ENCODE measurements at regions not wholly inside any gene's neighbourhood (a gene's known extent, or its start where the extent isn't known, plus 50 kb on each side); places are given as distances from the start of the nearest gene placed in this dataset.

DNA sequence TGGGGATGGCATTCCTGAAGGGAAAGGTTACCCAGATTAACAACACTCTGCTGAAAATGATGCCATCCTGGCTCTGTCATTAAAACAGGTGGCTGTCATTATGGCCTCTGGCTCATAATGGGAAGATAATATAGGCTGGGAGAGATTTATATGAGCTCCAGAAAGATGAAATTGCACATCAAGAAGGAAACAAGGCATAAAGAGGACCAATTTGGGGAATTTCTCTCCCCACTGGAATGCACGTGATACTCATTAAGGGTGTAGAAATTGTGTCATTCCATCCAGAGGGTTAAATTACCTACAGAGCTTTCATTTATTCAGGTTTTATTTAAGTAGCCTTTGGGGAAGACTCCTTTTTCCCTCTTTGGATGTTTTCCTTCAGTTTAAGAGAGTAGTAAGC, 71.6 kb upstream of the CELF2 start:
- Histone ChIP-seq H3K79me2 (ENCODE audit: low read depth) (no peaks in the 10 kb centered on the region), H3F3A (ENCODE audit: insufficient read depth, low read depth) (no peaks in the 10 kb centered on the region), H3K4me2 (no peak overlapping the region), H3K9me2 (ENCODE audit: insufficient read depth) (no peaks in the 10 kb centered on the region), H3K36me3 (ENCODE audit: low read depth) (no peaks in the 10 kb centered on the region), H3K27ac (no peak overlapping the region), H3K4me1 (replicated peaks; ENCODE audit: insufficient read depth) (no peaks in the 10 kb centered on the region), H4K20me1 (ENCODE audit: insufficient read depth) (no peaks in the 10 kb centered on the region), H3K9me3 (ENCODE audit: insufficient read depth, low read depth) (no peaks in the 10 kb centered on the region), H2AFZ (no peak overlapping the region), H3K27me3 (ENCODE audit: insufficient read depth, low read depth) (no peaks in the 10 kb centered on the region), H3K4me3 (no peak overlapping the region)
- no peak for DNase-seq
- CTCF ChIA-PET = no interaction called here
- BruUV-seq (replicated peaks) = no TSS peak
- intact Hi-C loops (cut with micrococcal nuclease; ENCODE audit: unreplicated experiment) = no loop called here
- TF ChIP-seq, protein P1, sequence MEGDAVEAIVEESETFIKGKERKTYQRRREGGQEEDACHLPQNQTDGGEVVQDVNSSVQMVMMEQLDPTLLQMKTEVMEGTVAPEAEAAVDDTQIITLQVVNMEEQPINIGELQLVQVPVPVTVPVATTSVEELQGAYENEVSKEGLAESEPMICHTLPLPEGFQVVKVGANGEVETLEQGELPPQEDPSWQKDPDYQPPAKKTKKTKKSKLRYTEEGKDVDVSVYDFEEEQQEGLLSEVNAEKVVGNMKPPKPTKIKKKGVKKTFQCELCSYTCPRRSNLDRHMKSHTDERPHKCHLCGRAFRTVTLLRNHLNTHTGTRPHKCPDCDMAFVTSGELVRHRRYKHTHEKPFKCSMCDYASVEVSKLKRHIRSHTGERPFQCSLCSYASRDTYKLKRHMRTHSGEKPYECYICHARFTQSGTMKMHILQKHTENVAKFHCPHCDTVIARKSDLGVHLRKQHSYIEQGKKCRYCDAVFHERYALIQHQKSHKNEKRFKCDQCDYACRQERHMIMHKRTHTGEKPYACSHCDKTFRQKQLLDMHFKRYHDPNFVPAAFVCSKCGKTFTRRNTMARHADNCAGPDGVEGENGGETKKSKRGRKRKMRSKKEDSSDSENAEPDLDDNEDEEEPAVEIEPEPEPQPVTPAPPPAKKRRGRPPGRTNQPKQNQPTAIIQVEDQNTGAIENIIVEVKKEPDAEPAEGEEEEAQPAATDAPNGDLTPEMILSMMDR (conservative IDR thresholded peaks at IDR 0.05) = no peak
- no peak for TF ChIP-seq EZH2 (IDR thresholded peaks at IDR 0.05; ENCODE audit: low read depth)
- POLR2A ChIA-PET (ENCODE audit: unreplicated experiment) = no interaction called here

DNA sequence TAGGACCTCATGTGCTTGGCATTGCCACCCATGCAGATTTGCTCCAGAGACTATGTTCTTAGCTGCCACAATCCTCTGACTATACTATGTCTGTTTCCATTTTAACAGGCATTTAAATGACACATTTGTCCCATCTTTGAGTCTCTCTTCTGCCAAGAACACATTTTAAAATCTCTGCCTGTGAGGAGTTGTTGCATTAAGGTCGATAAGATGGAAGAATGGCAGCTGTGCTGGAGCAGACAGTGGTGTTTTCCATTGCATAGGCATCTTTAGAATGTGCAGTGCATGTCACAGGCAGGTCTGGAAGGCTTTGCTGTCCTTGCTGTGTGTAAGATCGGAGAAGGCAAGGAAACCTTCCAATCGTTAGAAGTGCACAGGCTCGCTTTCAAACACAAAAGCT, 70.9 kb upstream of the CELF2 start:
- DNase-seq = no peak
- no peak for TF ChIP-seq EZH2 (IDR thresholded peaks at IDR 0.05; ENCODE audit: low read depth)
- TF ChIP-seq, protein P1 (conservative IDR thresholded peaks at IDR 0.05) = no peak
- Histone ChIP-seq H4K20me1 (ENCODE audit: insufficient read depth) (no peaks in the 10 kb centered on the region), H3K36me3 (ENCODE audit: low read depth) (no peaks in the 10 kb centered on the region), H3K4me1 (replicated peaks; ENCODE audit: insufficient read depth) (no peaks in the 10 kb centered on the region), H3K9me3 (ENCODE audit: insufficient read depth, low read depth) (no peaks in the 10 kb centered on the region), H2AFZ (no peak overlapping the region), H3K27me3 (ENCODE audit: insufficient read depth, low read depth) (no peaks in the 10 kb centered on the region), H3K9me2 (ENCODE audit: insufficient read depth) (no peaks in the 10 kb centered on the region), H3K4me3 (no peak overlapping the region), H3K27ac (no peak overlapping the region), H3K79me2 (ENCODE audit: low read depth) (no peaks in the 10 kb centered on the region), H3K4me2 (no peak overlapping the region), H3F3A (ENCODE audit: insufficient read depth, low read depth) (no peaks in the 10 kb centered on the region)
- intact Hi-C loops (cut with micrococcal nuclease; ENCODE audit: unreplicated experiment) = no loop called here
- ChIA-PET CTCF (no interaction called here), POLR2A (ENCODE audit: unreplicated experiment) (no interaction called here)
- BruUV-seq (replicated peaks) = no TSS peak

DNA sequence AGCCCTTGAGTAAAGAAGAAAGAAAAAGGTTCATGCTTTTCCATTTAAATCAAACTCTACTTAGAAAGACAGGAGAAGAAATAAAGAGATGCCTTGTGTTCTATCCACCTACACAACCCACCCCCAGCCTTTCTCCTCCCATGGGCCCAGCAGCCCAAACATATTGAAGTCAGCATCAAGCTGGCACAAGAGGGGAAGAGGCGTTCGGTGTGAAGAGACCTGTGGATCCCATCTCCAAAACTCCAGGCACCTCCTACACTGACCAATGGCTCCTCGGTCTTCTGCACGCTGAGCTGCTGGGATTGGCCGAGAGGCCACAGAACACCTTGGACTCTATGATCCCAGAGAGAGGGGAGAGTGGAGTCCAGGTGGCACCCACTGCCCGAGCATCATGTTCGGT, 66.0 kb upstream of the CELF2 start:
- H2AFZ ChIP-seq = no peak overlapping the region
- no peaks in the 10 kb centered on the region for H4K20me1 ChIP-seq (ENCODE audit: insufficient read depth)
- no peak overlapping the region for H3K27ac ChIP-seq
- no peak for DNase-seq
- ChIA-PET POLR2A (ENCODE audit: unreplicated experiment) (no interaction called here), CTCF (no interaction called here)
- no peak overlapping the region for H3K4me3 ChIP-seq
- no peak overlapping the region for H3K4me2 ChIP-seq
- intact Hi-C loops (cut with micrococcal nuclease; ENCODE audit: unreplicated experiment) = no loop called here
- 0 out of 2 replicates have a peak, but pooled peaks cover 12% of the 10 kb centered on the region for H3K27me3 ChIP-seq (ENCODE audit: insufficient read depth, low read depth)
- BruUV-seq (replicated peaks) = no TSS peak
- no peaks in the 10 kb centered on the region for H3K79me2 ChIP-seq (ENCODE audit: low read depth)
- H3K9me2 ChIP-seq (ENCODE audit: insufficient read depth) = no peaks in the 10 kb centered on the region
- no peaks in the 10 kb centered on the region for H3F3A ChIP-seq (ENCODE audit: insufficient read depth, low read depth)
- H3K9me3 ChIP-seq (ENCODE audit: insufficient read depth, low read depth) = no peaks in the 10 kb centered on the region
- no peaks in the 10 kb centered on the region for H3K4me1 ChIP-seq (replicated peaks; ENCODE audit: insufficient read depth)
- TF ChIP-seq, protein P1 (conservative IDR thresholded peaks at IDR 0.05) = no peak
- no peak for TF ChIP-seq EZH2 (IDR thresholded peaks at IDR 0.05; ENCODE audit: low read depth)
- H3K36me3 ChIP-seq (ENCODE audit: low read depth) = no peaks in the 10 kb centered on the region
